ENCODE measurements at regions not wholly inside any gene's neighbourhood (a gene's known extent, or its start where the extent isn't known, plus 50 kb on each side); places are given as distances from the start of the nearest gene placed in this dataset.

GRCh38 chr3:194058189-194058571 lies 77.8 kb upstream of the HES1 start:
- peak overlapping the region; percentile 35 for H3K4me2 ChIP-seq (ENCODE audit: control insufficient read depth, extremely low read depth, insufficient read depth, low read depth, low read length)
- no peaks in the 10 kb centered on the region for H3K36me3 ChIP-seq (ENCODE audit: control insufficient read depth in 2 of 2, extremely low read depth in 1 of 2, insufficient read depth in 2 of 2, low read length in 2 of 2)
- no peaks in the 10 kb centered on the region for H3K9me3 ChIP-seq (ENCODE audit: control insufficient read depth, low read depth, low read length)
- H3K4me3 ChIP-seq (ENCODE audit: control insufficient read depth in 2 of 3, extremely low read depth in 1 of 3, insufficient read depth in 2 of 3, low read depth in 1 of 3, low read length in 3 of 3): no peak overlapping the region
- H3K9me1 ChIP-seq (ENCODE audit: control insufficient read depth, extremely low read depth, insufficient read depth, low read length): no peaks in the 10 kb centered on the region
- no peak overlapping the region for H3K27ac ChIP-seq (ENCODE audit: control insufficient read depth, insufficient read depth, low read length)
- H2AFZ ChIP-seq (ENCODE audit: control insufficient read depth, low read length): peak overlapping the region; percentile 54
- TF ChIP-seq, protein P1, sequence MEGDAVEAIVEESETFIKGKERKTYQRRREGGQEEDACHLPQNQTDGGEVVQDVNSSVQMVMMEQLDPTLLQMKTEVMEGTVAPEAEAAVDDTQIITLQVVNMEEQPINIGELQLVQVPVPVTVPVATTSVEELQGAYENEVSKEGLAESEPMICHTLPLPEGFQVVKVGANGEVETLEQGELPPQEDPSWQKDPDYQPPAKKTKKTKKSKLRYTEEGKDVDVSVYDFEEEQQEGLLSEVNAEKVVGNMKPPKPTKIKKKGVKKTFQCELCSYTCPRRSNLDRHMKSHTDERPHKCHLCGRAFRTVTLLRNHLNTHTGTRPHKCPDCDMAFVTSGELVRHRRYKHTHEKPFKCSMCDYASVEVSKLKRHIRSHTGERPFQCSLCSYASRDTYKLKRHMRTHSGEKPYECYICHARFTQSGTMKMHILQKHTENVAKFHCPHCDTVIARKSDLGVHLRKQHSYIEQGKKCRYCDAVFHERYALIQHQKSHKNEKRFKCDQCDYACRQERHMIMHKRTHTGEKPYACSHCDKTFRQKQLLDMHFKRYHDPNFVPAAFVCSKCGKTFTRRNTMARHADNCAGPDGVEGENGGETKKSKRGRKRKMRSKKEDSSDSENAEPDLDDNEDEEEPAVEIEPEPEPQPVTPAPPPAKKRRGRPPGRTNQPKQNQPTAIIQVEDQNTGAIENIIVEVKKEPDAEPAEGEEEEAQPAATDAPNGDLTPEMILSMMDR (optimal IDR thresholded peaks at IDR 0.05 in 1 of 3, IDR thresholded peaks at IDR 0.05 in 1 of 3, conservative IDR thresholded peaks at IDR 0.05 in 1 of 3; ENCODE audit: extremely low read depth in 1 of 3, insufficient read depth in 2 of 3, low read length in 3 of 3): no peak
- no peak for TF ChIP-seq EZH2 (IDR thresholded peaks at IDR 0.05; ENCODE audit: low read length)
- peaks cover 11% of the 10 kb centered on the region for H3K4me1 ChIP-seq (ENCODE audit: control insufficient read depth, extremely low read depth, insufficient read depth, low read length)
- H3K9ac ChIP-seq (ENCODE audit: control insufficient read depth, extremely low read depth, insufficient read depth, low read length): no peak overlapping the region
- dilution Hi-C loops (cut with MboI; ENCODE audit: extremely low pct_ligation_motif_present, low sequenced_read_pairs): no loop called here
- H4K20me1 ChIP-seq (ENCODE audit: control insufficient read depth, extremely low read depth, insufficient read depth, low read length): no peaks in the 10 kb centered on the region
- H3K27me3 ChIP-seq (ENCODE audit: control insufficient read depth, extremely low read depth, insufficient read depth, low read length): no peaks in the 10 kb centered on the region
- no peak for DNase-seq (ENCODE audit: low read depth, low spot score)
- no peak for FAIRE-seq
- H3K79me2 ChIP-seq (ENCODE audit: control insufficient read depth, insufficient read depth, low read length): no peaks in the 10 kb centered on the region

GRCh38 chr3:194058753-194059152 lies 77.2 kb upstream of the HES1 start:
- Histone ChIP-seq H2AFZ (ENCODE audit: control insufficient read depth, low read length) (no peak overlapping the region), H3K36me3 (ENCODE audit: control insufficient read depth in 2 of 2, extremely low read depth in 1 of 2, insufficient read depth in 2 of 2, low read length in 2 of 2) (no peaks in the 10 kb centered on the region), H3K27ac (ENCODE audit: control insufficient read depth, insufficient read depth, low read length) (no peak overlapping the region), H3K79me2 (ENCODE audit: control insufficient read depth, insufficient read depth, low read length) (no peaks in the 10 kb centered on the region), H3K9ac (ENCODE audit: control insufficient read depth, extremely low read depth, insufficient read depth, low read length) (no peak overlapping the region), H3K4me3 (ENCODE audit: control insufficient read depth in 2 of 3, extremely low read depth in 1 of 3, insufficient read depth in 2 of 3, low read depth in 1 of 3, low read length in 3 of 3) (no peak overlapping the region), H3K4me2 (ENCODE audit: control insufficient read depth, extremely low read depth, insufficient read depth, low read depth, low read length) (no peak overlapping the region), H3K9me3 (ENCODE audit: control insufficient read depth, low read depth, low read length) (no peaks in the 10 kb centered on the region), H3K9me1 (ENCODE audit: control insufficient read depth, extremely low read depth, insufficient read depth, low read length) (no peaks in the 10 kb centered on the region), H4K20me1 (ENCODE audit: control insufficient read depth, extremely low read depth, insufficient read depth, low read length) (no peaks in the 10 kb centered on the region), H3K4me1 (ENCODE audit: control insufficient read depth, extremely low read depth, insufficient read depth, low read length) (peaks cover 11% of the 10 kb centered on the region), H3K27me3 (ENCODE audit: control insufficient read depth, extremely low read depth, insufficient read depth, low read length) (no peaks in the 10 kb centered on the region)
- FAIRE-seq (no peak), DNase-seq (ENCODE audit: low read depth, low spot score) (no peak)
- dilution Hi-C loops (cut with MboI; ENCODE audit: extremely low pct_ligation_motif_present, low sequenced_read_pairs): no loop called here
- TF ChIP-seq, protein P1 (optimal IDR thresholded peaks at IDR 0.05 in 1 of 3, IDR thresholded peaks at IDR 0.05 in 1 of 3, conservative IDR thresholded peaks at IDR 0.05 in 1 of 3; ENCODE audit: extremely low read depth in 1 of 3, insufficient read depth in 2 of 3, low read length in 3 of 3): no peak
- no peak for TF ChIP-seq EZH2 (IDR thresholded peaks at IDR 0.05; ENCODE audit: low read length)

Measured in keratinocyte (primary cell).